Vagina (tissue), 2 donors: ENCODE measurements at regions not wholly inside any gene's neighbourhood (a gene's known extent, or its start where the extent isn't known, plus 50 kb on each side); places are given as distances from the start of the nearest gene placed in this dataset.

Source experiments
- CTCF ChIP-seq, 3 experiments: fragments of 450-650 bp in 2 of 3; fragments of 200-600 bp in 1 of 3; sonication (generic) in 1 of 3; IDR thresholded peaks; one replicate each; pipeline ENCODE4 v1.5.1; 2017 to 2019; ENCODE audit warnings: antibody characterized with exemption in 3 of 3, mild to moderate bottlenecking in 2 of 3, moderate library complexity in 2 of 3
- POLR2A ChIP-seq, 2 donors: fragments of 450-650 bp; IDR thresholded peaks; one replicate each; pipeline ENCODE4 v1.6.1; 2017; ENCODE audit warnings: antibody characterized with exemption in 2 of 2, mild to moderate bottlenecking in 2 of 2, moderate library complexity in 2 of 2
- POLR2AphosphoS5 ChIP-seq, 2 donors: sonication (generic); formaldehyde crosslinking; IDR thresholded peaks; one replicate each; pipeline ENCODE4 v1.9.0; 2017; ENCODE audit warnings: antibody characterized with exemption in 2 of 2, mild to moderate bottlenecking in 2 of 2, low read depth in 1 of 2; ENCODE audit not compliant: insufficient read depth in 1 of 2

GRCh38 chr3:76566211-76566534 is 473.7 kb upstream of the ROBO2 start:
- TF ChIP-seq CTCF (IDR thresholded peaks at IDR 0.05) (no peak), POLR2AphosphoS5 (IDR thresholded peaks at IDR 0.05; ENCODE audit: insufficient read depth in 1 of 2, low read depth in 1 of 2) (no peak), POLR2A (IDR thresholded peaks at IDR 0.05) (no peak)
